ENCODE measurements at regions not wholly inside any gene's neighbourhood (a gene's known extent, or its start where the extent isn't known, plus 50 kb on each side); places are given as distances from the start of the nearest gene placed in this dataset.

GRCh38 chr5:2563046-2563445 lies 188.4 kb downstream of the IRX2 start:
- no peak for TF ChIP-seq POLR2AphosphoS5 (IDR thresholded peaks at IDR 0.05)
- Histone ChIP-seq H3K9me3 (peaks cover 0 to 45% (median 3%) of the 10 kb centered on the region in 8 donors), H3K27me3 (replicated peaks in 1 of 7) (no peaks in the 10 kb centered on the region), H3K27ac (no peak overlapping the region), H3K4me3 (no peak overlapping the region), H3K4me1 (no peaks in the 10 kb centered on the region), H3K36me3 (no peaks in the 10 kb centered on the region)
- DNase-seq, result no peak
- intact Hi-C loops (cut with DNase I; ENCODE audit: low total_unique reads), result no loop called here
- WGBS, 5 donors, result 82 to 87% (median 86%) methylated on average over 6 of the region's 6 CpGs

DNA sequence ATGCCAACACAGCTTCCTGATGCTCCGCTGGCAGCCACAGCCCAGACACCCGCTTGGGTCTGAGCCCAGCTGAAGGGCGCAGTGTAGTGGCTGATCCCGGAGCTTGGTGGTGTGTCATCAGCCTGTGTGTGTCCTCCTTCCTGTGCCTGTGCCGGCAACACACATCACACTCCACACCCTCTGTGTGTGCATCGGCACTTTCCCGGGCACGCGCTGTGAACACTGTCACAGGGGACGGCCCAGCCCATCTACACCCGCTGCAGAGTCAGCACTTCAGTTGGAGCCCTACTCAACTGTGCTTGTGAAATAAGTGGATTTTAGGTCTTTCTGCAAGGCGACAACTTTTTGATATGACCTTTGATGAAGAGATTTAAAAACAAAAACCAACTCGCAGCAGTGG lies 189.4 kb downstream of the IRX2 start:
- no peaks in the 10 kb centered on the region for H3K36me3 ChIP-seq
- H3K4me3 ChIP-seq, result no peak overlapping the region
- H3K27me3 ChIP-seq (replicated peaks in 1 of 7), result no peaks in the 10 kb centered on the region
- H3K9me3 ChIP-seq, result peaks cover 0 to 48% (median 3%) of the 10 kb centered on the region in 8 donors
- no peak overlapping the region for H3K27ac ChIP-seq
- H3K4me1 ChIP-seq, result no peaks in the 10 kb centered on the region
- intact Hi-C loops (cut with DNase I; ENCODE audit: low total_unique reads), result no loop called here
- no peak for DNase-seq
- no peak for TF ChIP-seq POLR2AphosphoS5 (IDR thresholded peaks at IDR 0.05)
- TF ChIP-seq POLR2A (IDR thresholded peaks at IDR 0.05), result no peak
- TF ChIP-seq, protein P1, sequence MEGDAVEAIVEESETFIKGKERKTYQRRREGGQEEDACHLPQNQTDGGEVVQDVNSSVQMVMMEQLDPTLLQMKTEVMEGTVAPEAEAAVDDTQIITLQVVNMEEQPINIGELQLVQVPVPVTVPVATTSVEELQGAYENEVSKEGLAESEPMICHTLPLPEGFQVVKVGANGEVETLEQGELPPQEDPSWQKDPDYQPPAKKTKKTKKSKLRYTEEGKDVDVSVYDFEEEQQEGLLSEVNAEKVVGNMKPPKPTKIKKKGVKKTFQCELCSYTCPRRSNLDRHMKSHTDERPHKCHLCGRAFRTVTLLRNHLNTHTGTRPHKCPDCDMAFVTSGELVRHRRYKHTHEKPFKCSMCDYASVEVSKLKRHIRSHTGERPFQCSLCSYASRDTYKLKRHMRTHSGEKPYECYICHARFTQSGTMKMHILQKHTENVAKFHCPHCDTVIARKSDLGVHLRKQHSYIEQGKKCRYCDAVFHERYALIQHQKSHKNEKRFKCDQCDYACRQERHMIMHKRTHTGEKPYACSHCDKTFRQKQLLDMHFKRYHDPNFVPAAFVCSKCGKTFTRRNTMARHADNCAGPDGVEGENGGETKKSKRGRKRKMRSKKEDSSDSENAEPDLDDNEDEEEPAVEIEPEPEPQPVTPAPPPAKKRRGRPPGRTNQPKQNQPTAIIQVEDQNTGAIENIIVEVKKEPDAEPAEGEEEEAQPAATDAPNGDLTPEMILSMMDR (IDR thresholded peaks at IDR 0.05 in 8 of 11, conservative IDR thresholded peaks at IDR 0.05 in 3 of 11), result no peak
- 86 to 93% (median 89%) methylated on average over 13 of the region's 13 CpGs for WGBS, 5 donors

DNA sequence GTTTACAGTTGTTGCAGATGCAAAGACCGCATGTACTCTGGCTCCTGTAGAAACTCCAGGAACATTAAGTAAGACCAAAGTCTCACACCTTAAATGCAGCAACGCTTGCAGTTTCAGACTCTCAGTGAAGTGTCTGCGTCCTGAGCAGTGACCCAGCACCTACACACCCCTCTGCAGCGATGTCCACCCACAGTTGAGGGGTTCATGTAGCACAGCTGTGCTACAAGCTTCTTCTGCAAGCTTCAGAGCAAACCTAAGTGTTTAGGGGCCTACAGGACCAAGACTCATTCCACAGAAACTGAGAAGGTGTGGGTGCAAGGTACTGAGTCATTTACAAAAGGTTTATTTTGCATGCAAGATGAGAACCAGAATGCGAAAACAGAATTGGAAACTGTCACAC lies 191.0 kb downstream of the IRX2 start:
- Histone ChIP-seq H3K9me3 (peaks cover 0 to 62% (median 5%) of the 10 kb centered on the region in 8 donors), H3K4me1 (no peaks in the 10 kb centered on the region), H3K27ac (no peak overlapping the region), H3K27me3 (replicated peaks in 1 of 7) (no peaks in the 10 kb centered on the region), H3K4me3 (no peak overlapping the region), H3K36me3 (no peaks in the 10 kb centered on the region)
- intact Hi-C loops (cut with DNase I; ENCODE audit: low total_unique reads), result no loop called here
- TF ChIP-seq POLR2A (IDR thresholded peaks at IDR 0.05) (no peak), POLR2AphosphoS5 (IDR thresholded peaks at IDR 0.05) (no peak)
- TF ChIP-seq, protein P1 (IDR thresholded peaks at IDR 0.05 in 8 of 11, conservative IDR thresholded peaks at IDR 0.05 in 3 of 11), result no peak
- no peak for DNase-seq
- 83 to 90% (median 87%) methylated on average over 5 of the region's 5 CpGs for WGBS, 5 donors

DNA sequence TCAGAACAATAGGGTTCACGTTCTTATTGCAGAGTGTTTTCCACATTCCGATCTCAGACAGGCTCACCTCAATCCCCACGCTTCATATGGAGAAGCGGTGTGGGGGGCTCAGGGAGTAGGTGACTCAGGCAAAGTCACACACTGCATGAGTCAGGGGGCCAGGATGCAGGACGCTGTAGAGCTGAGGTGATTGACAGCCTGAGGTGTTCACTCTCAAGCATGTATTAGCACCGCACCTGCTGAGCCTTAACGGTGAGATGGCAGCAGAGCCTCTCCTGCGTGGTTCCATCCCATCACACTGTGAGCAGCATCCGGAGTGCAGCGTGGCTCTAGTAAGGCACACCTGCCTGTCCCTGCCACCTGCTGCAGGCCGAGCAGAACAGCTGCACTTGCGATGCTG lies 194.0 kb downstream of the IRX2 start:
- no peaks in the 10 kb centered on the region for H3K36me3 ChIP-seq
- no peaks in the 10 kb centered on the region for H3K4me1 ChIP-seq
- H3K4me3 ChIP-seq, result no peak overlapping the region
- 87 to 93% (median 92%) methylated on average over 7 to 12 of the region's 12 CpGs for WGBS, 5 donors
- peaks cover 5 to 66% (median 30%) of the 10 kb centered on the region in 8 donors for H3K9me3 ChIP-seq
- intact Hi-C loops (cut with DNase I; ENCODE audit: low total_unique reads), result no loop called here
- peak; percentile 46 for DNase-seq
- no peak overlapping the region for H3K27ac ChIP-seq
- TF ChIP-seq POLR2A (IDR thresholded peaks at IDR 0.05), result no peak
- TF ChIP-seq, protein P1 (IDR thresholded peaks at IDR 0.05 in 8 of 11, conservative IDR thresholded peaks at IDR 0.05 in 3 of 11), result no peak
- no peak for TF ChIP-seq POLR2AphosphoS5 (IDR thresholded peaks at IDR 0.05)
- no peaks in the 10 kb centered on the region for H3K27me3 ChIP-seq (replicated peaks in 1 of 7)

All from spleen (tissue), 11 donors.